ENCODE measurements at regions not wholly inside any gene's neighbourhood (a gene's known extent, or its start where the extent isn't known, plus 50 kb on each side); places are given as distances from the start of the nearest gene placed in this dataset.

GRCh38 chr3:193989186-193989585 lies 146.8 kb upstream of the HES1 start:
- DNase-seq (ENCODE audit: low spot score): no peak

DNA sequence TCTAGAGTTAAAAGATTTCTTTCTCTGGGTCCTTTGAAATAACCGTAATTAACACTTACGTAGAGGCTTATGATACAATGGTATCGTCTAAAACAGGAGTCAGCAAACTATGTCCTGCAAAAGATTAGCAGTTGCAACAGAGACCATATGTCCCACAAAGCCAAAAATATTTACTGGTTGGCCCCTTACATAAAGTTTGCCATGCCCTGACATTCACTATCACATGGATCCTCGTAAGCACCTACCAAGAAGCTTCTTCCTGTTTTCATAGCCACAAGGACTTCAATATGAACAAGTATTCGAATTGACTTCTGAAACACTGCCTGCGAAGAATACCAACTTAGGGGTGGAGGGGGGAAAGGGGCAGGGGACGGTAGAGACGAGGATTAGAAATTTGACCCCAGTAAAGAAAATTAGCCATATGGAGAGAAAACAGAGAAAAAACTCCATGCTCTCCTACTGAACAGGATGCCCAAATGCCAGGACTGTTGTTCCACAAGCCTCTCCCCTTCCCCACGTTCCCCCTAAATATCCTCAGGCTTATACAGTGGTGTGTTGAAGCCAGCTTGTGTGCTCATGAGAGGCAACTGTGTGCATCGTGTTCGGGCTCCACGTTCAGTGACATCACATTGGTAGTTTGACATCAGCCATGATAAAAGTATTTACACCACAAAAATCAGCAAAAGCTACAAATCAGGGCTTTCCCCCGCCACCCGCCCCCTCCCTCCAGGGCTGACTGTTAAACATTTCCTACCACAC lies 144.1 kb upstream of the HES1 start:
- DNase-seq (ENCODE audit: low spot score): no peak

DNA sequence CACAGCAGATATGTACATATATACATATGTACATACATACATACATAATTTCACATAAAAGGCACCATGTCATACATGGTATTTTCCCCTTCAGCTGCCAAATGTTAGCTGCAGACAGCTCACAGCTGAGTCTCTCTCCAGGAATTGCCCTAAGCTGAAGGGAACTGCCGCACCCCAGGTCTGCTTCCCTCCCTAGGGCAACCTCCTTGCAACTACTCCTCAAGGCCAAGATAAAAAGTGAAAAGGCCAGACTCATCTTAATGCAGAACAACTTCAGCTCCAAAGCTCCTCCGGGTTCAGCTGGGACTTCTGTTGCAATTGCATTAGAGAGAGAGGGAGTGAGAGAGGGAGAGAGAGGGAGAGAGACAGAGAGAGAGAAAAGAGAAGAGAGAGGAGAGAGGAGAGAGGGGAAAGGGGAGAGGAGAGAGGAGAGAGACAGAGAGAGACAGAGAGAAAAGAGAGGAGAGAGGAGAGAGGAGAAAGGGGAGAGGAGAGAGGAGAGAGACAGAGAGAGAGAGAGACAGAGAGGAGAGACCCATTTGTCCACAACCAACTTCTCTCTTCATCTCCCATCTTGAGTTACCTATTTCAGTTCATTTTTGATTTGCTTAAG lies 143.4 kb upstream of the HES1 start:
- DNase-seq (ENCODE audit: low spot score): no peak

GRCh38 chr3:193996221-193996620 lies 139.7 kb upstream of the HES1 start:
- no peak for DNase-seq (ENCODE audit: low spot score)

DNA sequence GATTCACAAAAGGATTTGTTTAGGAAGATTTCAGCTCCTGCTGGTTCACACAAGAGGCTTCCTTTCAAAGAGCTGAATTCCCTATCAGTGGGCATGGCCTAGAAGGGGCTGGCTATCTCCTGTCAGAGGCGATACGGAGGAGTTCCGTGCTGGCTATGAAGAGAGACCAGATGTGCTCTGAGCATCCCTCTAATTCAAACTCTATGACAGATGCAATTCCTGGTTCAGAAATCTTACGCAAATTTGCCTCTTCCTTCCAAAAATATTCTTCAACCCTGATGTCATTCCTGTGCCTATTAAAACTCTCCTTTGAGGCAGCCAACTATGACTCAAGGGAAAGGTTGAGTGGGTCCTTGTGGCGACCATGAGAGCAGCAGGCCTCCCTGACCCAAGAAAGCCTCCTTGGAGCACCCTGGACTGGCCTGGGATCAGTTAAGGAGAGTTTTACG lies 139.3 kb upstream of the HES1 start:
- DNase-seq (ENCODE audit: low spot score): no peak

- no peak for DNase-seq (ENCODE audit: low spot score)
These were observed 138.5 kb upstream of the HES1 start for GRCh38 chr3:193997228-193998122.

- DNase-seq (ENCODE audit: low spot score): no peak
These were observed 137.9 kb upstream of the HES1 start for GRCh38 chr3:193998123-193998448.

GRCh38 chr3:193998628-193999195 lies 137.2 kb upstream of the HES1 start:
- DNase-seq (ENCODE audit: low spot score): no peak

DNA sequence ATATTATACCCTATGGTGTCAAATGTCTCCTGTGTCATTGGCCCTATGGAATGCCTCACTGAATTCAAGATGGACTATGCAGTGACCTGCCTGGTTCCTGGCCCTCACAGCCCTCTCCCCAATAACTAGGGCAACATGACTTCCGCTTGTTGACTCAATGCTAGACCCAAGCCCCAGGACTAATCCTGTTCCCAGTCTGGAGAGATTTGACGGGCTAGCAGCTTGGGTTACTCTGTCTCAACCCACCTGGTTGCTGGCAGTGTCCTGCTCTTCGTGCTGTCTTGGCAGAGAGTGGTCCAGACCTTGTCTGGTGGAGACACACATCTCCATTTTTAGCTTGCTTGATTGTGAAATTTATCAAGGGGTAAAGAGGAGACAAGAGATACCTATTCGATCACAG lies 135.8 kb upstream of the HES1 start:
- no peak for DNase-seq (ENCODE audit: low spot score)

GRCh38 chr3:194000712-194001111 lies 135.2 kb upstream of the HES1 start:
- no peak for DNase-seq (ENCODE audit: low spot score)

DNA sequence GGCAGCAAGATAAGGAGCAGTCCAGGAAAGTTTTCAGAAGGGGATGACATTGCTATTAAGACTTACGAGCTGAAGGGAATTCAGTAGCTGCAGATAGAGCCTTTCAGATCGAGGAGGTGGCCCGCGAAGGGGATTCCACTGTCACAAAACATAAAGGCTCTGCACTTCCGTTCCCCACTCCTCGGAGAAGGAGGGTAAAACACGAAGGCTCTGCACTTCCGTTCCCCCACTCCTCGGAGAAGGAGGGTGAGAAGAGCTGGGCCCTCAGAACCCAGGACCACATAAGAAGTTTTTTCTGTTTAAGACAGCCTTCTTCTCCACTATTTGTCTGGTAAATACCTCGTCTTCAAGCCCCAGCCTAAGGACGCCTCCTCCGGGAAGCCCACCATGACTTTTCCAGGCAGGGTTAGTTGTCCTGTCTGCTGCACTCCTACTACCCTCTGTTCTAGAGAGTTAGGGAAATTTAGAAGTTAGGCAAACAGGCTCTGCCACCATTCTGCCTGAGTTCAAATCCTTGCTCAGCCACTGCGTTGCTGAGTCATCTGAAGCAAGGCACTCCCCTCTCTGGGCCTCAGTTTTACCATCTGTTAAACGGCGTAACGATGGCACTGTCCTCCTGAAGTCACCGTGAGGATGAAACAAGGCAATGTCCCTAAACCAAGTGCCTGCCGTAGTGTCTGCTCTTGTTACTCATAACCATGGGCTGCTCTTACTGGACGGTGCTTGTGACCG lies 134.1 kb upstream of the HES1 start:
- no peak for DNase-seq (ENCODE audit: low spot score)

DNA sequence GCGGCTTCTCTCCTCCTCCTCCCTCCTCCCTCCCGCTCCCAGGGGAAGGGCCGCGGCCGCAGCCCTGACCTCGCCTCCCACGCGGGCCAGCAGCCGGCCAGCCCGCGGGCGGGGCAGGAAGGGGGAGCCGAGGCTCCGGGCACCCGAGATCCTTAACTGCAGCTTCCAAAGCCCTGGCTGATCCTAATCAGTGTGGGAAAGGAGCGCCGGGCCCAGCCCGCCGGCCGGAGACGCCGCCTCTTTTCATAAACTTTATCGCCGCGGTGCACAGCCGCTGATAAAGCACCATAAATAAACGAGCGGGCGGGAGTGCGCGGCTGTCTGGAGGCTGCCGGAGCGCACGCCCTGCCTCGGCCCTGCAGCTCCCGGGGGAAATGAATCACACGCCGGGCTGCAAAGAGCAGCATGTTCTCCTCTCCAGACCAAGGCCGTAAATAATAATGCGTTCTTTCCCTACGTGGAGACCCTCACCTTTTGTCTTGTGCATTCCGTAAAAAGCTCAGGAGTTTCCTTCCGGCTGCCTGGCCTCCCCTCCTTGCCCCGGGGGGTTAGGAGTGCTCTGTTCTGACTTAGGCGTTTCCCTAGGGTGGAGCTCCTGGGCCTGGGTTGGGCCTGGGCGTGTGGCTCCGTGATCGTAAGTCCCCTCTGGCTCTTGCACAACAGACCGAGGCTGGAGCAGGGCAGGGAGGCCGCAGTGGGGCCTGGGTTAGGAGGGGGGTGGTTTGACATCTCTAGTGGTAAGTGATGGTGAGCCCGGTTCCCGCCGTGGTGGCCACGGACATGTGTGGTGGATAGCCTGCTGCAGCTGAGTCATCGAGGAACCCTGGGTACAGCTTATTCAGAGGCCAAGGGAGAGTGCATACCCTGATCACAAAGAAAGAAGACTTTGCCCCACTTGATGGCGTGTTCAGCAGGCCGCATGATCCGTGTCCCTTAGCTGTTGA lies 132.6 kb upstream of the HES1 start:
- peak; percentile 85 for DNase-seq (ENCODE audit: low spot score)

- no peak for DNase-seq (ENCODE audit: low spot score)
These were observed 129.9 kb upstream of the HES1 start for GRCh38 chr3:194005930-194006501.

DNA sequence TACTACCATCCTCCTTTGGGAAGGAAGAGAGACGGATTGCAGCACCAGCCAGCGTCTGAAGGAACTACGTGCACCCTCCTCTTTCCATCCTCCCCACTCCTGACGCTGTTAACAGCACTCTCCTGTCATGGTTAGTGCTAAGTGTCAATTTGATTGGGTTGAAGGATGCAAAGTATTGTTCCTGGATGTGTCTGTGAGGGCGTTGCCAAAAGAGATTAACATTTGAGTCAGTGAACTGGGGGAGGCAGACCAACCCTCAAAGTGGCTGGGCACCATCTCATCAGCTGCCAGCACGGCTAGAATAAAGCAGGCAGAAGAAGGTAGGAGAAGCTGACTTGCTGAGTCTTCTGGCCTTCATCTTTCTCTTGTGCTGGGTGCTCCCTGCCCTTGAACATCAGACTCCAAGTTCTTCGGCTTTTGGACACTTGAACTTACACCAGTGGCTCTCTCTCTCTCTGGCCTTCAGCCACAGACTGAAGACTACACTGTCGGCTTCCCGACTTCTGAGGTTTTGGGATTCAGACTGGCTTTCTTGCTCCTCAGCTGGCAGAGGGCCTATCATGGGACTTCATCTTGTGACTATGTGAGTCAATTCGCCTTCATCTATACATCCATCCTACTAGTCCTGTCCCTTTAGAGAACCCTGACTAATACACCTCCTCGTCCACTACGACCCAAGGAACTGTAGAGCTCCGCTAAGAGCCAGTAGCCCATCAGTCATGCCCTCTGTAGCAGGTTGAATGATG lies 128.2 kb upstream of the HES1 start:
- DNase-seq (ENCODE audit: low spot score): no peak

DNA sequence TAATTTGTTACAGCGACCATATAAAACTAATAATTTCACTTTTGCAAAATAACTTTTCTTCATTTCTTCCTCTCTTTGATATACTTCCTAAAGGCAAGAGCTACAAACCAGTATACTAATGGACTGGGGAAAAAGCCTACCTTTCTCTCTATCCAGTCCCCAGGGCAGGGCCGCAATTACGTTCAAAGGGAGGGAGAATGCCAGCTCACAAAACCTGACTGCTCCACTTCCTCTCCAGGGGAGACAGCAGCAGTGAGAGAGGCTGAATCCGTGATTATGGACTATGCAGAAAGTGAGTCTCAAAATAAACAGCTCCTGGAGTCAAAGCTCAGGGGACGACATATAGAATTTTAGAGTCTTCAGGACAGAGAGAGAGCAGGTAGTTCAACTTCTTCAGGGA lies 126.9 kb upstream of the HES1 start:
- no peak for DNase-seq (ENCODE audit: low spot score)

DNA sequence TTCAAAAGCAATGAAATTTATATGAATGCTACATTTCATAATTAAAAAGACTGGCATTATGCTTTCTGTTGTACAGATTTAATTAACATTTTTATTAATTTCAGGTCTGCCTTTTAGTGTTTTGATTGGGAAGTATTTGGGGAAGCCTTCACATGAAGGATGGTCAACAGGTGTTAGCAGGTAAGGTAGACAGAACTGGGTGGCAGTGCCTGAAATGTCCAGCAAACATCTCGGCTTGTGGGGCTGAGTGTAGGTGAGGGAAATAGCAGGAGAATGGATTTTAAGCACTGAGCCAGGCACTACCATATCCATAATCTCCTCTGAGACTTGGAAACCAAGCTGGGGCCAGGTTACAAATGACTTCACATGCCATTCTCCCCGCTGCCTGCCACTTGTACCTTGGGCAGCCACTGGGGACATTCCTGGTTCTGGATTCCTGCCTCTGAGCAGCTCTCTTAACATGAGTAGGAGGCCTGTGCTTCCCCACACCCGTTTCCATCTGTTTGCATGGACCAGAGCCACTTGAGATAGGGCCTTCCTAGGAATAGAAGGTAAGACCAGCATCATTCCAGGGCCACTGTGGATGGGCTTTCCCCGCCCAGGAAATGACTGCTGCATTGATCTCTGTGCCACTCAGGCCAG lies 125.9 kb upstream of the HES1 start:
- DNase-seq (ENCODE audit: low spot score): no peak

GRCh38 chr3:194011807-194012206 lies 124.1 kb upstream of the HES1 start:
- DNase-seq (ENCODE audit: low spot score): no peak

GRCh38 chr3:194013928-194014327 lies 122.0 kb upstream of the HES1 start:
- DNase-seq (ENCODE audit: low spot score): no peak

DNA sequence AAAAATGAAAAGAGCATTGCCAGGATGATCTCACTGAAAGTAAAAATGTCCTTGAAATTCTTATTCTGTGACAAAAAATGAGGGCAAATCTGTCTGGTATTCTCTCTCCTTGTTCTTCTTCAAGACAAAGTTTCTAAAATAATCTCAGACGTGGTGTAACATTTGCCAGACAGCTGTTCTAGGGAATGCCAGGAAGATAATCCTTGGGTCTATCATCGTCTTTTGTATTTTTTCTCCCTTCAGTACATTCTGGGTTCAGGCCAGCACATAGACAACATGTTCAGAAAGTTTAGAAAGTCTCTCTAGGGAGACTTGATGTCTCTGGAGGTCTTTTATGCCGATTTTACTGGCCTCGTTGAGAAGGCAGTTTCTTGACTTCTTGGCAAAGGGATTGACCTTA lies 121.2 kb upstream of the HES1 start:
- no peak for DNase-seq (ENCODE audit: low spot score)
